Midbrain (tissue), 1 donor: ENCODE measurements at regions not wholly inside any gene's neighbourhood (a gene's known extent, or its start where the extent isn't known, plus 50 kb on each side); places are given as distances from the start of the nearest gene placed in this dataset.
"Not testable (repeated sequence)": the region's sequence is repeated elsewhere in the genome, so short reads cannot be mapped to it uniquely, and the experiment has no call there.

Experiments used
- DNase-seq: peaks from one replicate; lab custom pipeline; 2025; lab: John Stamatoyannopoulos, UW

GRCh38 chr2:226124548-226125011, 675.0 kb downstream of the IRS1 start:
- no peak for DNase-seq

GRCh38 chr2:226123300-226123699, 676.3 kb downstream of the IRS1 start:
- DNase-seq, result no peak

DNA sequence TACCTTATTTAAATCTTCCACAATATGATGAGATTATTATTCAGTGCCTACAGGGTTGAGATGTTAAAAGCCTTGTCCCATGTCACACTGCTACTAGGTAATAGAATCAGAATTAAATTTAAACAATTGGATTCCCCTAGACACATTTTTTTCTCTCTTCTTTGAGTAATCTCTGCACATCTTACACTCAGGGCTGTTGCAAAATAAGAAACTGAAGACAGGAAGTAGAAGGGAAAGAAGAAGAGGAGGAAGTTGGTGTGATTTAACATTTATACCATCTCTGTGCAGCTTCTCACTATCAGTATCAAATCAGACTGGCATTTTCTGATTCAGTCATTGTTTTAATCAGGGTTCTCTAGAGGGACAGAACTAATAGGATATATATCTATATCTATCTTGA, 677.6 kb downstream of the IRS1 start:
- DNase-seq, result no peak

DNA sequence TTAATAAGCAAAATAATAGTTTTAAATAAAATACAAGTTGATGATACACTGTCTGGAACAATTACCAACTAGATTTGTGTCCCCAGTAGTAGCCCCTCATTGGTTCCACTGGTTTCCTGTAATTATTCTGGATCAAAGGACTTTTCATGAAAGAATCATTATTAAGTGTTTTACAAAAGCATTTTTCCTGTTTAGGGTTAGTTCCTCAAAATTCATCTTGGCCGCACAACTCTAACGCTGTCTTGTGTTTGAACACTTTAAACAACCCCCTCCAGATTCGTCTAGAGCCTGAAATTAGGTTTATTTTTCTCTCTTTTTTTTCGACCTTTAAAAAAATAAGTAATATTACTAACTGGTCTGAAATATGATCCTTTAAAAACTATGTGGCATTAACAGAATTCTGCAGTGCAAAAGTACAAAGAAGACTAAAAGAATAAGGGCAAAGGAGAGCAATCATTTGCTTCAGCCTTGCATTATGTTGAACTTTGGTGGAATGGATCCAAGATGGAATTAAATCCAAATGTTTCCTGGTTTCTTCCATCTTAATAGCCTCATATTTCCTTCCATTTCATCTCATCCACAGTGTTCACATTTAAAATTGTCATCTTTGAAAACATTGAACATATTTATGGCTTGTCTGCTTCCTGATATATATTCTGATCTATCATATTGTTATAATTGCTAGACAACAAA, 678.4 kb downstream of the IRS1 start:
- no peak for DNase-seq

DNA sequence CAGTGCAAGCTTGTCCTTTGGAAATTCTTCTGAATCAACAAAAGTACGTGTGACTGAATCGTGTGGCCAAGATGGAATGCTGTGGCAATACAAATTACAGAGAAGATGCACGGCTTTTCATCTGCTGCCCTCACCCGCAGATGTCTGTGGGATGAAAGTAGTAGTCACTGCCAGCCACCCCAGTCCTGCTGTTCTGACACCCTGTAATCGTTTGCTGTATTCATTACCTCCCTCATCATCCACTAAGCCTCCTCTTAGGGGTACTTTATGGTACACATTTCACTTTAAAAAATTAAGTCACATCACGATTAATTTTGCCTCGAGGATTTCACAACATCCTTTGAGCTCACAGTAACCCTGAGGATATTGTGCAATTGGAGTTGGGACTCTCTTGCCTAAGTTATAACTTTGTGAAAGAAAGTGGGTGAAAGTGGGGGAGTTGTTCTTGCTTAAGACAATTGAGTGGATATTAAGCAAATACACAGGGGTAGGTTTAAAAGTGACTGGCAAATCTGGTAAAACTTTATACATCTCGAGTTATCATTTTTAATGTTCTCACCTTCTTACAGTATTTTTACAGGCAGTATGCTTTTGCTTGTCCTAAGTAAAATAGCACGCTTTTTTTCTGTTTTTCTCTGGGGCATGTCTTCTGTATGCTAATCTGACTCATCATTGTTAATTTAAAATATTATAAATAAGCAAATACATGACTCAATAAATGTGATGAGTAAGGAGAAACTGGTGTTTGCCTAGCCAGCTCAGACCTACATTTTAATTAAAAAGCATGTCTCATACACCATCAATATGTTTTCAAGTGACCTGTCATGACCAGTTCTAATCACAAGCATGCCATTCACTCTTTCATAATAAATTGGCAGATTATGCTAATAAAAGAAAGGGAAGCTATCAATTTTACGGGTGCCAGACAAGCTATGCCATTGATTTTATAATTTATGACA, 680.9 kb downstream of the IRS1 start:
- peak; percentile 15 for DNase-seq

GRCh38 chr2:226117510-226118065, 682.0 kb downstream of the IRS1 start:
- no peak for DNase-seq

DNA sequence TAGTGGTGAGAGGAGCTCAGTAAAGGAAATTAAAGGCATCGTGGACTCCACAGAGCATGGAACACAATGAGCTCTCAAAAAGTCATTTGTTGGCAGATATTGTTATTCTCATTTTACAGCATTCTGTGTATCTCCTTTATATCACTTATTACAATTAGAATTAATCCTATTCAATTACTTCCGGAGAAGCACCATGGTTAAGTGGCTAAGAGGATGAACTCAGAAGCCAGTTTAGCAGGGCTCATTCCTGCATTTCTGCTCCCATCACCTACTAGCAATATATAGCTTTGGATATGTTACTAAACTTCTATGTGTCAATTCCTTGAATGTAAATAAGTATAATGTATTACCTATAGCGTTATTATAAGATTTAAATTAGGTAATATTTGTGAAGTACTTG, 683.3 kb downstream of the IRS1 start:
- DNase-seq, result no peak

DNA sequence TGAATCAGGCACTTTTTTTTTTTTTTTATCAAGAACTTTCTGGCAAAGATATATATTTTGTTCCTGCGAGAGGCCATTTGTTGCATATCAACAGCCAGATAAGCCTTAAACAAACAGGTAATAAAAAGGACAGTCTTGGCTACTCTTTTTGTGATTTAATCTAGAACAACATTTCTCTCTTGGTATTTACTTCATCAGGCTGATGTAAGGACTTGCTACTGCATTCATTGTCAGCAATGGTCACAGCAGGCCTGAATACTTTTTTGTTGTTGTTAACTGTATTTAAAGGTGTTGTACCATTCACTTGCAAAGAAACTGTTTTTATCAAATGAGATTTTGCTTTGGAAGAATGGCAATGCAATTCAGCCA, 683.8 kb downstream of the IRS1 start:
- DNase-seq, result no peak

DNA sequence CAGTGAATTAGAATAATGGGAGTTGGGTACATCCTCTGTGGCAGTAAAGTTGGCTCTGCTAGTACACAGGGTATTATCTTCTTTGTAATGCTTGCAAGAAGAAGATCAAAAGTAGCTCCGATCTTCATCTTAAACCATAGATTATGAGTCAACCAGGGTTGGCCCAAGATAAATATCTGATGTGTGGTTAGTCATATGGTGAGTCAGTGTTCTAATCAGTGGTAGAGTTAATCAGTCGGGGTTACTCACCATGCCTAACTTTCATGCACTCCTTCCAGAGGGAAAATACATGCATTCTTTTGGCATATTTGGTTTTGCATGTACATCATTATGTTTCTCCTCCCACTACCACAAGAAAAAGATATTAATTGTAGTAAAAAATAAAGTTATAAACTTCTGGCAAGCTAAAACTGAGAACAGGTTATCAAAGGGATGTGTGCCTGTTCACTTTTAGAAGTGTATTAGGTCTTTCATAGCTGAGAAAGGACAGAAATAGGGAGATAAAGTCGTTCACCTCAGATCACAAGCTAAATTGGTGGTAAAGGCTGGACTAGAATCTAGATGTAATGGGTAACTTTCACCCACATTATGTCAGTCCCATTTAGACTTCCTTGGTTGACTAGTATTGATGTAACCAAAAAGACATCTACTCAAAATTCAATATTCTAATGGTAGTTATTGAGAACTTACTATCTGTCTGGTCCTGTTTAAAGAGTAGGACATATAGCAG, 684.4 kb downstream of the IRS1 start:
- no peak for DNase-seq

DNA sequence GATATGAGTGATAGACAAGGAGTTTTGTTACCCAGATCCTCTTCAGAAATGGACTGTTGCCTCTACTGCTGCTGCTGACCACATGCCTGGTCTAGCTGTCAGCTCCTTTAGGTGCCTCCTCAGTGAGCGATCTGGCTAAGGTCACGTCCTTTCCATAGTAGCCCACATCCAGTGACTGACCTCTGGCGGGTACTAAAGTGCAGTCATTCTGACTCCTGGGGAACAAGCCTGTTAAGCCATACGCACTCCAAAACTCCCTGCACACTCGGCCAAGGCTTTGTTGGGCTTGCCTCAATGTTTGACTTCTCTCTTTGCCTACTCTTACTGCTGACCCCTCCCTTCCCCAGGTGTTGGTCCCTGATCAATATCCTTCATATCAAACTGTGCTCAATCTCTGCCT, 685.2 kb downstream of the IRS1 start:
- no peak for DNase-seq

DNA sequence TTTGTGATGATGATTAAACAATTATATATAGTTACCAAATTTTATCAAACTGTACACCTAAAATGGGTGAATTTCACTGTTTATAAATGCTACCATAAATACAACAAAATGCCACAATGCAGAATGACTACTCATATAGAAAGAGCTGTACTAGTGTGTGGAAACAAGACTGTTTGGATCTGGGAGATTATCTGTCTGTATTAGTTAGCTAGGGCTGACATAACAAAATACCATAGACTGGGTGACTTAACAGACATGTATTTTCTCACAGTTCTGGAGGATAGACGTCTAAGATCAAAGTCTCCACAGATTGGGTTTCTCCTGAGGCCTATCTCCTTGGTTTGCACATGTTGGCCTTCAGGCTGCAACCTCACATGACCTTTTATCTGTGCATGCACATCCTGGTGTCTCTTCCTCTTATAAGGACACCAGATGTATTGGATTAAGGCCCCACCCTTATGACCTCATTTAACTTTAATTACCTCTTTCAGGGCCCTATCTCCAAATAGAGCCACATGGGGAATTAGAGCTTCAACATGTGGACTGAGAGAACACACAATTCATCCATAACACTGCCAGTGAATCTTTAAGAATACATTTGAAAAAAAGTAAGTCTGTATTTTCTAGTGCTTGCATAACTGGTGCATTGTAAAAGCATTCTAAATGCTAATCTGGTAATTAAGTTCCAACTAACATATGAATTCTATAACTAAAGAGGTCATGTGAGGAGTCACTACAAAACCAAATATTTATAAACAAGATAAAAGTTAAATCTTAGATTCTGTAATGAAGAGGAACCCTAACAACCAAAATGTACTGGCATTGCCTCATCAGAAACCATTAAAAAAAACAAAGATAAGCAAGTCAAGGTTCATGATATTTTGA, 699.6 kb downstream of the NYAP2 start:
- no peak for DNase-seq

DNA sequence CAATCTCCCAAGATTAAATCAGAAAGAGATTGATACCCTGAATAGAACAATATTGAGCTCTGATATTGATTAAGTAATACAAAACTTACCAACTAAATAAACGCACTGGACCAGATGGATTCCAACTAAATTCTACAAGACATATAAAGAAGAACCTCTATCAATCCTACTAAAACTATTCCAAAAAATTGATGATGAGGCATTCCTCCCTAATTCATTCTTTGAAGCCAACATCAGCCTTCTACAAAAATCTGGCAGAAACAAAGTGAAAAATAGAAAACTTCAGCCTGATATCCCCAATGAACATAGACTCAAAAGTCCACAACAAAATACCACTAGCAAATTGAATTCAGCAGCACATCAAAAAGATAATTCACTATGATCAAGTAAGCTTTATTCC, 695.5 kb downstream of the NYAP2 start:
- no peak for DNase-seq

GRCh38 chr2:226093364-226093763, 693.9 kb downstream of the NYAP2 start:
- no peak for DNase-seq

DNA sequence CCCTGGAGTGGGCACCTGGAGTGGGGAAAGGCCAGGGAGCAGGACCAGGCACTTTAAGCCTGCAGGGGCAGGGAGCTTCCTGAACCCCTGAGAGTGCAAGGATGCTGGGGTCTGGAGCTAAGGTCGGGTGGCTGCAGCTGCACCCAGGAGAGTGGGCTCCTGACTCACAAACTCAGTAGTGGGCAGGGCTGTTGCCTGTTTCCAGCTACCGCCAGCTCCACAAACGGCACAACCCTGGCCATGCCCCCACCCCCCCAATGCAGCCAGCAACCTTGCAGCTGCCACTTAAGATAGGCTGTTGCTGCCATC, 688.8 kb downstream of the NYAP2 start:
- no peak for DNase-seq

DNA sequence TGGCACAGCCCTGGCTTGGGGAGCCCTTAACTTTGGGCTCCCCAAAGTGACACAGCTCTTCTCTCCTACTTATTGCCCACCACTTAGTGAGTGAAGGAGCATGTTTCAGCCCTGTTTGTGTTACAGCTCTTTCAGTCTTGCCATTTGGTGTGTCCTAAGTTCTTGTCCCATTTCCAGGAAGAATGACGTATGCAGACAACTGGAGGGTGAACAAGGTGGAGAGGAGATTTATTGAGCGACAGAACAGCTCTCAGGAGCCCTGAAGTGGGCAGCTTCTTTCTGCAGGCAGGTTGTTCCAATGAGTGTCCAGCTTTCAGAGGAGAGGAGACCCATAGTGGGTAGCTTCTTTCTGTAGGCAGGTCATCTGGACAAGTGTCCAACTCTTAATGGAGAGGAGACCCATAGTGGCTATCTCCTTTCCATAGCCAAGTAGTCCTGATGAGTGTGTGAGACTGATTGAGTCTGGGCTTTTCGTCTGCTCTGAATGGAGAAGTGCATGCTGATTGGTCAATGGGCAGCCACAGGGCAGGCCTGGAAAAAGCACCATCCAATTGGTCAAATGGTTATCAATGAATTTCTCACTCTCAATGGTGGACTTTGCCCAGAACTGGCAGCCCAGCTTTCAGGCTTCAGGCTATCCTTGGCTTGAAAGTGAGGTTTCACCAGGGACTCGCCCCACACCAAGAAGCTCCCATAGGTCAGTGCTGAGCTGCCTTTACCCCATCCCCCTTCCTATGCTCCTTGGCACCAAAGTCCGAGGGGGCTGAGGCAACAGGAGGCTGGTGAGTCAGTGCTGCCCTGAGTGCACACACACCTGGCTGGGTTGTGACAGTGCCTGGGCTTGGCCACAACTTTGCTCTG, 688.2 kb downstream of the NYAP2 start:
- no peak for DNase-seq

GRCh38 chr2:226087051-226087450, 687.5 kb downstream of the NYAP2 start:
- DNase-seq, result no peak

- no peak for DNase-seq
Measured at GRCh38 chr2:226086190-226086589, 686.7 kb downstream of the NYAP2 start.

- not testable (repeated sequence) for DNase-seq
Measured at GRCh38 chr2:226085425-226085824, 685.9 kb downstream of the NYAP2 start.

- DNase-seq, result no peak
Measured at GRCh38 chr2:226080334-226080733, 680.8 kb downstream of the NYAP2 start.

GRCh38 chr2:226079671-226080181, 680.2 kb downstream of the NYAP2 start:
- DNase-seq, result no peak
